Keratinocyte (primary cell): ENCODE measurements at regions not wholly inside any gene's neighbourhood (a gene's known extent, or its start where the extent isn't known, plus 50 kb on each side); places are given as distances from the start of the nearest gene placed in this dataset.
"Not testable (repeated sequence)": the region's sequence is repeated elsewhere in the genome, so short reads cannot be mapped to it uniquely, and the experiment has no call there.

Experiments
- DNase-seq: peaks from one replicate; pipeline ENCODE4 v3.0.0-alpha.2; 2011; ENCODE audit warnings: low read depth, missing footprints, low spot score
- FAIRE-seq: peaks from 2 replicates; lab custom pipeline; 2011; peaks lifted over from hg19 to GRCh38; lab: Jason Lieb, UNC
- H2AFZ ChIP-seq: 2 replicates; pipeline ENCODE4 v1.6.0; 2012; ENCODE audit warnings: low read length, control low read depth, inconsistent platforms; ENCODE audit not compliant: control insufficient read depth
- H3K27ac ChIP-seq: 2 replicates; pipeline ENCODE4 v1.5.1; 2011; ENCODE audit warnings: low read length; ENCODE audit not compliant: control insufficient read depth, insufficient read depth
- H3K27me3 ChIP-seq: 3 replicates; pipeline ENCODE4 v1.6.0; 2011; ENCODE audit warnings: low read length; ENCODE audit not compliant: control insufficient read depth, insufficient read depth; ENCODE audit errors: extremely low read depth
- H3K36me3 ChIP-seq, 2 experiments: 2 replicates in 1 of 2; 3 replicates in 1 of 2; pipeline ENCODE4 v1.5.1; 2011; ENCODE audit warnings: low read length in 2 of 2, mild to moderate bottlenecking in 1 of 2; ENCODE audit not compliant: control insufficient read depth in 2 of 2, insufficient read depth in 2 of 2; ENCODE audit errors: extremely low read depth in 1 of 2
- H3K4me1 ChIP-seq: 3 replicates; pipeline ENCODE4 v1.5.1; 2011; ENCODE audit warnings: low read length; ENCODE audit not compliant: control insufficient read depth, insufficient read depth; ENCODE audit errors: extremely low read depth
- H3K4me2 ChIP-seq: 3 replicates; pipeline ENCODE4 v1.6.0; 2011; ENCODE audit warnings: low read depth, low read length; ENCODE audit not compliant: control insufficient read depth, insufficient read depth; ENCODE audit errors: extremely low read depth
- H3K4me3 ChIP-seq, 3 experiments: fragments of 200-600 bp in 1 of 3; sonication (generic) in 1 of 3; 2 replicates in 2 of 3; 3 replicates in 1 of 3; pipeline ENCODE4 v1.5.1; 2011 to 2016; ENCODE audit warnings: low read length in 3 of 3, mild to moderate bottlenecking in 3 of 3, control low read depth in 2 of 3, inconsistent platforms in 1 of 3, low read depth in 1 of 3, mixed read lengths in 1 of 3, mixed run types in 1 of 3, moderate library complexity in 1 of 3; ENCODE audit not compliant: control insufficient read depth in 2 of 3, insufficient read depth in 2 of 3; ENCODE audit errors: extremely low read depth in 1 of 3
- H3K79me2 ChIP-seq: 2 replicates; pipeline ENCODE4 v1.6.0; 2012; ENCODE audit warnings: low read length; ENCODE audit not compliant: control insufficient read depth, insufficient read depth
- H3K9ac ChIP-seq: 3 replicates; pipeline ENCODE4 v1.6.0; 2011; ENCODE audit warnings: low read length; ENCODE audit not compliant: control insufficient read depth, insufficient read depth; ENCODE audit errors: extremely low read depth
- H3K9me1 ChIP-seq: 3 replicates; pipeline ENCODE4 v1.6.0; 2011; ENCODE audit warnings: low read length; ENCODE audit not compliant: control insufficient read depth, insufficient read depth; ENCODE audit errors: extremely low read depth
- H3K9me3 ChIP-seq: 2 replicates; pipeline ENCODE4 v1.5.1; 2012; ENCODE audit warnings: low read depth, low read length; ENCODE audit not compliant: control insufficient read depth
- H4K20me1 ChIP-seq: 3 replicates; pipeline ENCODE4 v1.6.0; 2011; ENCODE audit warnings: low read length; ENCODE audit not compliant: control insufficient read depth, insufficient read depth; ENCODE audit errors: extremely low read depth
- CTCF ChIP-seq, 3 experiments: IDR thresholded peaks in 1 of 3; conservative IDR thresholded peaks in 1 of 3; optimal IDR thresholded peaks in 1 of 3; 2 replicates in 2 of 3; 3 replicates in 1 of 3; pipeline versions ENCODE3 to v1.5.1; 2011; ENCODE audit warnings: low read length in 3 of 3, mild to moderate bottlenecking in 3 of 3, moderate library complexity in 2 of 3, control low read depth in 1 of 3, inconsistent platforms in 1 of 3; ENCODE audit not compliant: insufficient read depth in 2 of 3; ENCODE audit errors: extremely low read depth in 1 of 3
- EZH2 ChIP-seq: IDR thresholded peaks from one replicate; pipeline ENCODE4 v1.6.1; 2012; ENCODE audit warnings: inconsistent platforms, mild to moderate bottlenecking, low read length, moderate library complexity
- dilution Hi-C: fragments of 300-500 bp; cut with MboI; formaldehyde crosslinking; loops from one replicate; pipeline ENCODE4 v1.7.0; 2020; ENCODE audit warnings: low sequenced_read_pairs; ENCODE audit not compliant: extremely low pct_ligation_motif_present

- no peak for DNase-seq
- TF ChIP-seq CTCF (optimal IDR thresholded peaks at IDR 0.05 in 1 of 3, IDR thresholded peaks at IDR 0.05 in 1 of 3, conservative IDR thresholded peaks at IDR 0.05 in 1 of 3; ENCODE audit: extremely low read depth in 1 of 3, insufficient read depth in 2 of 3, low read length in 3 of 3) (no peak), EZH2 (no peak)
- peaks cover 1% of the 10 kb centered on the region for H3K27me3 ChIP-seq
Observed at GRCh38 chr2:16088035-16088801, 147.9 kb downstream of the MYCN start.

GRCh38 chr2:16086136-16086535 is 145.8 kb downstream of the MYCN start:
- H3K4me2 ChIP-seq, DNase-seq, H3K4me1 ChIP-seq, H3K36me3 ChIP-seq, FAIRE-seq, H2AFZ ChIP-seq, H3K9ac ChIP-seq, H3K27me3 ChIP-seq, H3K9me1 ChIP-seq, H3K79me2 ChIP-seq, H3K27ac ChIP-seq, H3K9me3 ChIP-seq, H3K4me3 ChIP-seq, H4K20me1 ChIP-seq, dilution Hi-C loops: not testable (repeated sequence)

More at GRCh38 chr2:16088035-16088801, 147.9 kb downstream of the MYCN start:
- Histone ChIP-seq H3K4me1 (no peaks in the 10 kb centered on the region), H3K79me2 (no peaks in the 10 kb centered on the region), H3K4me3 (no peak overlapping the region), H3K27ac (no peak overlapping the region), H3K9me1 (no peaks in the 10 kb centered on the region), H4K20me1 (no peaks in the 10 kb centered on the region), H3K9me3 (no peaks in the 10 kb centered on the region), H2AFZ (no peak overlapping the region), H3K4me2 (no peak overlapping the region), H3K9ac (no peak overlapping the region), H3K36me3 (no peaks in the 10 kb centered on the region)
- dilution Hi-C loops: no loop called here
- no peak for FAIRE-seq

- Histone ChIP-seq H3K36me3 (no peaks in the 10 kb centered on the region), H3K27me3 (no peaks in the 10 kb centered on the region), H3K4me3 (no peak overlapping the region), H3K9ac (no peak overlapping the region), H3K4me1 (no peaks in the 10 kb centered on the region), H3K27ac (no peak overlapping the region), H3K4me2 (no peak overlapping the region), H3K9me1 (no peaks in the 10 kb centered on the region), H3K9me3 (no peaks in the 10 kb centered on the region), H2AFZ (no peak overlapping the region), H4K20me1 (no peaks in the 10 kb centered on the region), H3K79me2 (no peaks in the 10 kb centered on the region)
- no peak for TF ChIP-seq CTCF (optimal IDR thresholded peaks at IDR 0.05 in 1 of 3, IDR thresholded peaks at IDR 0.05 in 1 of 3, conservative IDR thresholded peaks at IDR 0.05 in 1 of 3; ENCODE audit: extremely low read depth in 1 of 3, insufficient read depth in 2 of 3, low read length in 3 of 3)
- FAIRE-seq (no peak), DNase-seq (no peak)
- dilution Hi-C loops: no loop called here
Observed at GRCh38 chr2:16085073-16085472, 144.7 kb downstream of the MYCN start.
